H9 (cell line): ENCODE measurements at regions not wholly inside any gene's neighbourhood (a gene's known extent, or its start where the extent isn't known, plus 50 kb on each side); places are given as distances from the start of the nearest gene placed in this dataset.

Source experiments
- DNase-seq: peaks from one replicate; pipeline ENCODE4 v3.0.0-alpha.2; 2017
- H2AFZ ChIP-seq: one replicate; pipeline ENCODE4 v1.6.1; 2013; ENCODE audit warnings: mild to moderate bottlenecking, low read length, control low read depth, moderate library complexity
- H2AK5ac ChIP-seq: 2 replicates; pipeline ENCODE4 v1.6.1; 2013; ENCODE audit warnings: low read length, control low read depth, mixed read lengths; ENCODE audit not compliant: insufficient read length
- H2BK120ac ChIP-seq: one replicate; pipeline ENCODE4 v1.6.1; 2013; ENCODE audit warnings: low read depth, mild to moderate bottlenecking, low read length, control low read depth, inconsistent platforms; ENCODE audit not compliant: poor library complexity, severe bottlenecking
- H2BK12ac ChIP-seq: 2 replicates; pipeline ENCODE4 v1.6.1; 2013; ENCODE audit warnings: low read length, control low read depth, mixed read lengths, low read depth; ENCODE audit not compliant: insufficient read length
- H2BK15ac ChIP-seq: 2 replicates; pipeline ENCODE4 v1.6.1; 2013; ENCODE audit warnings: low read depth, low read length, control low read depth
- H2BK20ac ChIP-seq: one replicate; pipeline ENCODE4 v1.6.1; 2013; ENCODE audit warnings: low read depth, mild to moderate bottlenecking, low read length, control low read depth, inconsistent platforms; ENCODE audit not compliant: poor library complexity, severe bottlenecking
- H2BK5ac ChIP-seq: 2 replicates; pipeline ENCODE4 v1.6.1; 2013; ENCODE audit warnings: low read length, control low read depth, mixed read lengths; ENCODE audit not compliant: insufficient read length
- H3K14ac ChIP-seq: 2 replicates; pipeline ENCODE4 v1.6.1; 2013; ENCODE audit warnings: low read length, control low read depth; ENCODE audit not compliant: insufficient read depth
- H3K18ac ChIP-seq: 2 replicates; pipeline ENCODE4 v1.6.1; 2013; ENCODE audit warnings: low read depth, mild to moderate bottlenecking, mixed read lengths, low read length, control low read depth; ENCODE audit not compliant: insufficient read length
- H3K23ac ChIP-seq: 2 replicates; pipeline ENCODE4 v1.6.1; 2013; ENCODE audit warnings: low read length, control low read depth, mixed read lengths, low read depth; ENCODE audit not compliant: insufficient read length
- H3K23me2 ChIP-seq: 2 replicates; pipeline ENCODE4 v1.6.1; 2013; ENCODE audit warnings: low read depth, mild to moderate bottlenecking, mixed read lengths, low read length, control low read depth; ENCODE audit not compliant: insufficient read length, poor library complexity, severe bottlenecking
- H3K27ac ChIP-seq: 2 replicates; pipeline ENCODE4 v1.5.1; 2013; ENCODE audit warnings: low read length, control low read depth, mixed read lengths, low read depth; ENCODE audit not compliant: insufficient read length
- H3K27me3 ChIP-seq: 2 replicates; pipeline ENCODE4 v1.6.1; 2013; ENCODE audit warnings: low read length, control low read depth, inconsistent platforms; ENCODE audit not compliant: insufficient read depth
- H3K4ac ChIP-seq: 2 replicates; pipeline ENCODE4 v1.6.1; 2013; ENCODE audit warnings: low read depth, mild to moderate bottlenecking, control low read depth, inconsistent platforms, low read length, moderate library complexity
- H3K4me1 ChIP-seq: 2 replicates; pipeline ENCODE4 v1.6.1; 2013; ENCODE audit warnings: low read length, control low read depth, inconsistent platforms; ENCODE audit not compliant: insufficient read depth
- H3K4me2 ChIP-seq: 2 replicates; pipeline ENCODE4 v1.6.1; 2013; ENCODE audit warnings: low read length, control low read depth, mixed read lengths; ENCODE audit not compliant: insufficient read length, insufficient read depth
- H3K56ac ChIP-seq: 2 replicates; pipeline ENCODE4 v1.6.1; 2013; ENCODE audit warnings: low read depth, mild to moderate bottlenecking, mixed read lengths, low read length, control low read depth; ENCODE audit not compliant: insufficient read length
- H3K79me1 ChIP-seq: 2 replicates; pipeline ENCODE4 v1.6.1; 2013; ENCODE audit warnings: low read depth, mild to moderate bottlenecking, moderate library complexity, low read length, control low read depth, inconsistent platforms; ENCODE audit not compliant: insufficient read depth, poor library complexity, severe bottlenecking
- H3K79me2 ChIP-seq: 2 replicates; pipeline ENCODE4 v1.6.1; 2013; ENCODE audit warnings: low read length, control low read depth, inconsistent platforms; ENCODE audit not compliant: insufficient read depth
- H3K9ac ChIP-seq: 2 replicates; pipeline ENCODE4 v1.6.1; 2013; ENCODE audit warnings: low read length, control low read depth, mixed read lengths; ENCODE audit not compliant: insufficient read length; ENCODE audit errors: extremely low read depth
- H3K9me3 ChIP-seq: one replicate; pipeline ENCODE4 v1.6.1; 2013; ENCODE audit warnings: low read depth, low read length, inconsistent platforms; ENCODE audit not compliant: control insufficient read depth
- H3T11ph ChIP-seq: one replicate; pipeline ENCODE4 v1.6.1; 2013; ENCODE audit warnings: mild to moderate bottlenecking, low read length, control low read depth, inconsistent platforms
- H4K20me1 ChIP-seq: one replicate; pipeline ENCODE4 v1.6.1; 2013; ENCODE audit not compliant: control insufficient read depth, insufficient read length, insufficient read depth
- H4K5ac ChIP-seq: 2 replicates; pipeline ENCODE4 v1.6.1; 2013; ENCODE audit warnings: low read depth, mild to moderate bottlenecking, mixed read lengths, low read length, control low read depth; ENCODE audit not compliant: insufficient read length
- H4K8ac ChIP-seq: replicated peaks from 2 replicates; pipeline ENCODE4 v1.6.1; 2013; ENCODE audit warnings: low read length, control low read depth, mixed read lengths, low read depth; ENCODE audit not compliant: insufficient read length
- H4K91ac ChIP-seq: 2 replicates; pipeline ENCODE4 v1.6.1; 2013; ENCODE audit warnings: low read depth, mild to moderate bottlenecking, moderate library complexity, mixed read lengths, low read length, control low read depth; ENCODE audit not compliant: insufficient read length
- H3K27ac Mint-ChIP-seq, 3 experiments: 2 replicates in 2 of 3; 3 replicates in 1 of 3; pipeline ENCODE4 v1.8.0; 2020 to 2021; ENCODE audit warnings: mixed read lengths in 3 of 3, mild to moderate bottlenecking in 1 of 3, moderate library complexity in 1 of 3
- H3K27me3 Mint-ChIP-seq: 2 replicates; pipeline ENCODE4 v1.8.0; 2021; ENCODE audit warnings: low read depth, mild to moderate bottlenecking, moderate library complexity, mixed read lengths
- H3K36me3 Mint-ChIP-seq, 3 experiments: 2 replicates in 2 of 3; 3 replicates in 1 of 3; pipeline ENCODE4 v1.8.0; 2020 to 2021; ENCODE audit warnings: low read depth in 3 of 3, mixed read lengths in 3 of 3; ENCODE audit not compliant: insufficient read depth in 1 of 3
- H3K4me1 Mint-ChIP-seq, 2 experiments: 2 replicates each; pipeline ENCODE4 v1.8.0; 2020; ENCODE audit warnings: mixed read lengths in 2 of 2
- H3K4me3 Mint-ChIP-seq, 2 experiments: 2 replicates in 1 of 2; 3 replicates in 1 of 2; pipeline ENCODE4 v1.8.0; 2020 to 2021; ENCODE audit warnings: mild to moderate bottlenecking in 2 of 2, mixed read lengths in 2 of 2, moderate library complexity in 1 of 2
- H3K9me3 Mint-ChIP-seq, 2 experiments: 2 replicates in 1 of 2; 3 replicates in 1 of 2; pipeline ENCODE4 v1.8.0; 2020; ENCODE audit warnings: mild to moderate bottlenecking in 2 of 2, mixed read lengths in 2 of 2, moderate library complexity in 1 of 2
- CTCF ChIP-seq: fragments of 200-600 bp; sonication (generic); conservative IDR thresholded peaks from 3 replicates; pipeline ENCODE4 v1.8.0; 2021; ENCODE audit warnings: antibody characterized with exemption, mild to moderate bottlenecking
- WGBS: extraction: QIAGEN DNeasy Blood & Tissue Kit; methylation state at CpG from one replicate; pipeline ENCODE4 v1.1.7; 2013; ENCODE audit warnings: missing lambda C conversion rate, low lambda C conversion rate, mixed read lengths; ENCODE audit not compliant: insufficient read length; ENCODE audit errors: extremely low coverage; 5-methylcytosine and 5-hydroxymethylcytosine counted together

GRCh38 chr11:127624306-127624856, 623.8 kb upstream of the KIRREL3 start:
- H2BK15ac ChIP-seq: no peak overlapping the region
- H3K4ac ChIP-seq: no peak overlapping the region
- H3K27ac Mint-ChIP-seq: no peak overlapping the region; a peak in 1 of 7 replicates
- H3K79me1 ChIP-seq: no peaks in the 10 kb centered on the region
- no peak overlapping the region for H2AK5ac ChIP-seq
- H3K56ac ChIP-seq: no peak overlapping the region
- no CpG with 5 or more reads among the region's 10 CpGs for WGBS
- no peak overlapping the region for H2AFZ ChIP-seq
- no peak overlapping the region for H2BK120ac ChIP-seq
- H3K4me3 Mint-ChIP-seq: no peak overlapping the region
- H3K27me3 Mint-ChIP-seq: no peaks in the 10 kb centered on the region
- no peak overlapping the region for H3K4me2 ChIP-seq
- no peaks in the 10 kb centered on the region for H3K4me1 ChIP-seq
- no peak overlapping the region for H2BK5ac ChIP-seq
- H3K4me1 Mint-ChIP-seq: peaks cover 7 to 12% of the 10 kb centered on the region in 2 experiments
- DNase-seq: no peak
- no peaks in the 10 kb centered on the region for H3K79me2 ChIP-seq
- H3K36me3 Mint-ChIP-seq: no peaks in the 10 kb centered on the region
- no peak overlapping the region for H3K18ac ChIP-seq
- H4K20me1 ChIP-seq: no peaks in the 10 kb centered on the region
- H4K8ac ChIP-seq: no peak overlapping the region
- no peak overlapping the region for H3K9ac ChIP-seq
- no peak overlapping the region for H2BK20ac ChIP-seq
- no peaks in the 10 kb centered on the region for H3K9me3 Mint-ChIP-seq
- H3K27ac ChIP-seq: no peak overlapping the region
- H3K23me2 ChIP-seq: no peaks in the 10 kb centered on the region
- H3K27me3 ChIP-seq: no peaks in the 10 kb centered on the region
- H3K9me3 ChIP-seq: no peaks in the 10 kb centered on the region
- no peak overlapping the region for H4K5ac ChIP-seq
- H3T11ph ChIP-seq: no peak overlapping the region
- no peak for TF ChIP-seq CTCF
- no peak overlapping the region for H3K14ac ChIP-seq
- H4K91ac ChIP-seq: no peak overlapping the region
- H2BK12ac ChIP-seq: no peak overlapping the region
- no peak overlapping the region for H3K23ac ChIP-seq
